OCI-LY1 (cell line): ENCODE measurements at regions not wholly inside any gene's neighbourhood (a gene's known extent, or its start where the extent isn't known, plus 50 kb on each side); places are given as distances from the start of the nearest gene placed in this dataset.
"Not testable (repeated sequence)": the region's sequence is repeated elsewhere in the genome, so short reads cannot be mapped to it uniquely, and the experiment has no call there.

Source experiments
- H2AFZ ChIP-seq: fragments of 200-600 bp; sonication (generic), shearing (Covaris generic); 2 replicates; pipeline ENCODE4 v1.6.0; 2014; ENCODE audit warnings: antibody characterized with exemption, mild to moderate bottlenecking, low read length
- H3F3A ChIP-seq: fragments of 200-600 bp; sonication (generic), shearing (Covaris generic); 2 replicates; pipeline ENCODE4 v1.6.0; 2014; ENCODE audit warnings: mild to moderate bottlenecking, antibody characterized with exemption, low read length, moderate library complexity; ENCODE audit not compliant: insufficient read depth
- H3K27ac ChIP-seq: fragments of 200-600 bp; sonication (generic); 2 replicates; pipeline ENCODE4 v1.5.1; 2014; ENCODE audit warnings: low read length, mixed run types, mild to moderate bottlenecking, low read depth; ENCODE audit not compliant: poor library complexity, severe bottlenecking
- H3K27me3 ChIP-seq: fragments of 200-600 bp; sonication (generic); 2 replicates; pipeline ENCODE4 v1.6.0; 2014; ENCODE audit warnings: antibody characterized with exemption, mild to moderate bottlenecking, low read length, moderate library complexity; ENCODE audit not compliant: insufficient read depth
- H3K36me3 ChIP-seq: fragments of 200-600 bp; sonication (generic); 2 replicates; pipeline ENCODE4 v1.6.1; 2014; ENCODE audit warnings: mild to moderate bottlenecking, antibody characterized with exemption, low read length, moderate library complexity, mixed read lengths; ENCODE audit not compliant: insufficient read depth
- H3K4me1 ChIP-seq: fragments of 200-600 bp; sonication (generic); 2 replicates; pipeline ENCODE4 v1.5.1; 2014; ENCODE audit warnings: mild to moderate bottlenecking, low read length, moderate library complexity; ENCODE audit not compliant: insufficient read depth, severe bottlenecking
- H3K4me2 ChIP-seq: fragments of 200-600 bp; sonication (generic), shearing (Covaris generic); 2 replicates; pipeline ENCODE4 v1.6.1; 2014; ENCODE audit warnings: low read length
- H3K4me3 ChIP-seq: fragments of 200-600 bp; sonication (generic); 2 replicates; pipeline ENCODE4 v1.5.1; 2014; ENCODE audit warnings: low read length, low read depth, mild to moderate bottlenecking, mixed read lengths; ENCODE audit not compliant: poor library complexity, severe bottlenecking
- H3K79me2 ChIP-seq: fragments of 200-600 bp; shearing (Covaris generic); 2 replicates; pipeline ENCODE4 v1.6.1; 2016; ENCODE audit warnings: mixed run types, low read length, mixed read lengths; ENCODE audit not compliant: insufficient read depth
- H3K9ac ChIP-seq: fragments of 200-600 bp; sonication (generic), shearing (Covaris generic); 2 replicates; pipeline ENCODE4 v1.6.1; 2014; ENCODE audit warnings: mild to moderate bottlenecking, low read length, mixed read lengths
- H3K9me2 ChIP-seq: fragments of 200-600 bp; sonication (generic), shearing (Covaris generic); 2 replicates; pipeline ENCODE4 v1.6.1; 2014; ENCODE audit warnings: low read depth, mild to moderate bottlenecking, low read length, mixed read lengths
- H3K9me3 ChIP-seq: fragments of 200-600 bp; shearing (Covaris generic); 2 replicates; pipeline ENCODE4 v1.6.1; 2014; ENCODE audit warnings: low read length, mixed read lengths
- H4K20me1 ChIP-seq: fragments of 200-600 bp; sonication (generic), shearing (Covaris generic); 2 replicates; pipeline ENCODE4 v1.6.0; 2016; ENCODE audit warnings: mild to moderate bottlenecking, low read length; ENCODE audit not compliant: insufficient read depth
- EZH2 ChIP-seq: fragments of 200-600 bp; sonication (generic), shearing (Covaris generic); IDR thresholded peaks from 2 replicates; pipeline ENCODE4 v1.8.0; 2017; ENCODE audit warnings: borderline replicate concordance, mixed run types, mild to moderate bottlenecking, antibody characterized with exemption, low read length, moderate library complexity, mixed read lengths
- TF ChIP-seq, protein P1 (sequence below): fragments of 200-600 bp; sonication (generic), shearing (Covaris generic); IDR thresholded peaks from 2 replicates; pipeline ENCODE4 v1.5.1; 2017; ENCODE audit warnings: mild to moderate bottlenecking, antibody characterized with exemption, low read length, moderate library complexity, mixed read lengths

DNA sequence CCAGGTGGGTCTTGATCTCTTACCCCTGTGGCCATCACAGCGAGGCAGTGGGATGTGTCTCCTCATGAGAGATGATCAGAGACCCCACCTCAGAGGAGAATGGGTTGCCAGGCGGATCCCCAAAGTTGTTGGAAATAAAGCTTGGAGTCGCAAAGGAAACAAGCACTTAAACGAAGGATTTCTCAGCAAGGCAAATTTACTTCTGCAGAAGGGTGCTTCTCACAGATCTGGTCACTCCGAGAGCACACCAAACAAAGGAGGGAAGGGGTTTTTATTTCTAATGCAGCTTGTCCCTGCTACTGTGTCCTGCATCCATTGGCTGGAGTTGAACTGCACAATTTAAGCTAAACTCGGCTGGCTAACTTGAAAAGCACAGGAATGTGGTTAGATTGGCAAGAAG, 466.6 kb upstream of the EYS start:
- Histone ChIP-seq H3K27ac (no peak overlapping the region), H3K36me3 (no peaks in the 10 kb centered on the region), H3K4me2 (no peak overlapping the region), H4K20me1 (no peaks in the 10 kb centered on the region), H3K27me3 (no peaks in the 10 kb centered on the region), H3K4me3 (no peak overlapping the region), H3K9ac (no peak overlapping the region), H2AFZ (no peak overlapping the region), H3K9me3 (no peaks in the 10 kb centered on the region), H3K9me2 (no peaks in the 10 kb centered on the region), H3F3A (no peaks in the 10 kb centered on the region), H3K79me2 (no peaks in the 10 kb centered on the region), H3K4me1 (no peaks in the 10 kb centered on the region)
- TF ChIP-seq, protein P1, sequence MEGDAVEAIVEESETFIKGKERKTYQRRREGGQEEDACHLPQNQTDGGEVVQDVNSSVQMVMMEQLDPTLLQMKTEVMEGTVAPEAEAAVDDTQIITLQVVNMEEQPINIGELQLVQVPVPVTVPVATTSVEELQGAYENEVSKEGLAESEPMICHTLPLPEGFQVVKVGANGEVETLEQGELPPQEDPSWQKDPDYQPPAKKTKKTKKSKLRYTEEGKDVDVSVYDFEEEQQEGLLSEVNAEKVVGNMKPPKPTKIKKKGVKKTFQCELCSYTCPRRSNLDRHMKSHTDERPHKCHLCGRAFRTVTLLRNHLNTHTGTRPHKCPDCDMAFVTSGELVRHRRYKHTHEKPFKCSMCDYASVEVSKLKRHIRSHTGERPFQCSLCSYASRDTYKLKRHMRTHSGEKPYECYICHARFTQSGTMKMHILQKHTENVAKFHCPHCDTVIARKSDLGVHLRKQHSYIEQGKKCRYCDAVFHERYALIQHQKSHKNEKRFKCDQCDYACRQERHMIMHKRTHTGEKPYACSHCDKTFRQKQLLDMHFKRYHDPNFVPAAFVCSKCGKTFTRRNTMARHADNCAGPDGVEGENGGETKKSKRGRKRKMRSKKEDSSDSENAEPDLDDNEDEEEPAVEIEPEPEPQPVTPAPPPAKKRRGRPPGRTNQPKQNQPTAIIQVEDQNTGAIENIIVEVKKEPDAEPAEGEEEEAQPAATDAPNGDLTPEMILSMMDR = no peak
- TF ChIP-seq EZH2 = no peak

DNA sequence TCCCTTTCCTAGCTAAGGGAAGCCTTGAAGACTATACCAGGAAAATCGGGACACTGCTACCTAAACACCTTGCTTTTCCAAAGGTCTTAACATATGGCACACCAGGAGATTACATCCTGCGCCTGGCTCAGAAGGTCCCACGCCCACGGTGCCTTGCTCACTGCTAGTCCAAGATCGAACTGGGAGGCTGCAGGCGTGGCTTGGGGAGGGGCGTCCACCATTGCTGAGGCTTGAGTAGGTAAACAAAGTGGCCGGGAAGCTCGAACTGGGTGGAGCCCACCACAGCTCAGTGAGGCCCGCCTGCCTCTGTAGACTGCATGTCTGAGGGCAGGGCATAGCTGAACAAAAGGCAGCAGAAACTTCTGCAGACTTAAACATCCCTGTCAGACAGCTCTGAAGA, 459.7 kb upstream of the EYS start:
- not testable (repeated sequence) for H3K9me2 ChIP-seq, H3K9me3 ChIP-seq, H4K20me1 ChIP-seq, H3K79me2 ChIP-seq, H3K36me3 ChIP-seq, H3K9ac ChIP-seq, H3K4me3 ChIP-seq, H3K27me3 ChIP-seq, H3K27ac ChIP-seq, H2AFZ ChIP-seq, H3F3A ChIP-seq, H3K4me2 ChIP-seq, H3K4me1 ChIP-seq

- H3K4me3 ChIP-seq = no peak overlapping the region
- H3F3A ChIP-seq = no peaks in the 10 kb centered on the region
- H3K27ac ChIP-seq = no peak overlapping the region
- H3K9me2 ChIP-seq = no peaks in the 10 kb centered on the region
- H4K20me1 ChIP-seq = no peaks in the 10 kb centered on the region
- H3K27me3 ChIP-seq = no peaks in the 10 kb centered on the region
- no peaks in the 10 kb centered on the region for H3K9me3 ChIP-seq
- no peak overlapping the region for H3K9ac ChIP-seq
- H3K4me2 ChIP-seq = no peak overlapping the region
- TF ChIP-seq, protein P1 = no peak
- TF ChIP-seq EZH2 = no peak
- no peak overlapping the region for H2AFZ ChIP-seq
- no peaks in the 10 kb centered on the region for H3K79me2 ChIP-seq
- H3K36me3 ChIP-seq = no peaks in the 10 kb centered on the region
- no peaks in the 10 kb centered on the region for H3K4me1 ChIP-seq
These were observed 454.6 kb upstream of the EYS start for GRCh38 chr6:66161546-66162108.

DNA sequence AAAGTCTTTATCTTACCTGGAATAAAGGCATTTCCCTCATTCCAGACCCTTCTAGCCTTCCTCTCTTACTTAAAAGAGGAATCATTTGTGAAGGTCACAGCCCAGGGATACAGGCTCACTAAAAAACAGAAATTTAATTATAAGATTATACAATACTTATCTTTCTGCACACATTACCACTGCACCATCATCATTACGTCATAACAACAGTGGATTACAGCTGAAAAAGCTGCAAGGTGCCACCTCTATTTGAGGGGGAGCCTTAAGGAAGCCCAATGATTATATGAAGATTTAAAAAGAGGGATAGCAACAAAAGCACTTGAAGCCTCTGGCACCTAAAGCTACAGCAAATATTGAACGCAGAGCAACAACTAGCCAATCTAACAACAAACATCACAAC, 452.9 kb upstream of the EYS start:
- no peaks in the 10 kb centered on the region for H3K9me3 ChIP-seq
- no peaks in the 10 kb centered on the region for H3K27me3 ChIP-seq
- H3K4me1 ChIP-seq = no peaks in the 10 kb centered on the region
- no peak overlapping the region for H3K4me3 ChIP-seq
- no peak overlapping the region for H3K27ac ChIP-seq
- H4K20me1 ChIP-seq = no peaks in the 10 kb centered on the region
- no peak overlapping the region for H3K9ac ChIP-seq
- H3K9me2 ChIP-seq = no peaks in the 10 kb centered on the region
- no peaks in the 10 kb centered on the region for H3K36me3 ChIP-seq
- no peak overlapping the region for H3K4me2 ChIP-seq
- H3F3A ChIP-seq = no peaks in the 10 kb centered on the region
- TF ChIP-seq, protein P1 = no peak
- no peak for TF ChIP-seq EZH2
- H2AFZ ChIP-seq = no peak overlapping the region
- H3K79me2 ChIP-seq = no peaks in the 10 kb centered on the region
